ENCODE measurements at regions not wholly inside any gene's neighbourhood (a gene's known extent, or its start where the extent isn't known, plus 50 kb on each side); places are given as distances from the start of the nearest gene placed in this dataset.

DNA sequence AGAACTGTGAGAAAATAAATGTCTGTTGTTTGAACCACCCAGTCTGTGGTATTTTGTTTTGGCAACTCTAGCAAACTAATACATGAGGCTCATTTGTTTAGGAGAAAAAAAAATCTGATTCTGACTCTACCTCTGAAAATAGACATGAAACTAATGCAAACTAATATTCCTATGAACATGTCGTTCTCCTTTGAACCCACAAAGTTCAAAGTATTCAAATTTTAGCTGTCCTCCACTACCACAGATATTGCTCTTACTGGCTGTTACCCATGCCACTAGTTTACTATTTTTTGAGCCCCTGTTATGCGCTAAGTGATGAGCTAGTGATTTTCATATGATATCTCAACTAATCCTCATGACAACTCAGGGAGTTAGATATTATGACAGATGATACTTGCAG is 58.8 kb upstream of the ZNF804B start:
- Histone ChIP-seq H3K27me3 (ENCODE audit: control insufficient read depth, insufficient read depth, low read length) (no peaks in the 10 kb centered on the region), H3K4me1 (ENCODE audit: control insufficient read depth, insufficient read depth, low read length) (peaks cover under 1% of the 10 kb centered on the region; the same call in 1 of the 2 replicates), H3K9me3 (ENCODE audit: control insufficient read depth, insufficient read depth, low read depth, low read length) (no peaks in the 10 kb centered on the region)

DNA sequence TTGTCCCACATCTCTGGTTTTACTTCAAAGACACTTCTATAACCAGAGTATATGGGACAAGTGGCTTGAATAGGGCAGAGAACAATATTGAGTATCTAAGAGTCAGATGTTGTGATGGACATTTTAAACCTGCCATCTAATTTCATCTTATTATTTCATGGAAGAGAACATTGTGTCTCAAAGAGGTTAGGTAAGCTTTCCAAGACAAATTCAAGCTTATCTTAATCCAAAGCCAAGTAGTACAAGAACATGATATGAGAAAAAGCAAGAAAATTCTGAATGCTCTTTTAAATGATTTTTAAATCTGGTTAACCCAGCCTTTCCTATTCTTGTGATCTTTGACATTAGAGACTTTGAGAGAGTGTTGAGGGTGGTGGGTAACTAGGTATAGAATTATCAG is 65.3 kb upstream of the ZNF804B start:
- H3K36me3 ChIP-seq (ENCODE audit: control insufficient read depth, insufficient read depth, low read length) = no peaks in the 10 kb centered on the region
- peaks cover 9% of the 10 kb centered on the region; the same call in 1 of the 2 replicates for H3K4me1 ChIP-seq (ENCODE audit: control insufficient read depth, insufficient read depth, low read length)
- no peak overlapping the region for H3K27ac ChIP-seq (ENCODE audit: low read depth, low read length)
- no peak overlapping the region for H3K9ac ChIP-seq (ENCODE audit: low read length)
- H3K27me3 ChIP-seq (ENCODE audit: control insufficient read depth, insufficient read depth, low read length) = no peaks in the 10 kb centered on the region
- no peaks in the 10 kb centered on the region for H3K9me3 ChIP-seq (ENCODE audit: control insufficient read depth, insufficient read depth, low read depth, low read length)
- no peak overlapping the region for H3K4me3 ChIP-seq (ENCODE audit: low read depth, low read length)

More for the DNA sequence above, 58.8 kb upstream of the ZNF804B start:
- Histone ChIP-seq H3K9ac (ENCODE audit: low read length) (no peak overlapping the region), H3K27ac (ENCODE audit: low read depth, low read length) (no peak overlapping the region), H3K4me3 (ENCODE audit: low read depth, low read length) (no peak overlapping the region), H3K36me3 (ENCODE audit: control insufficient read depth, insufficient read depth, low read length) (no peaks in the 10 kb centered on the region)

DNA sequence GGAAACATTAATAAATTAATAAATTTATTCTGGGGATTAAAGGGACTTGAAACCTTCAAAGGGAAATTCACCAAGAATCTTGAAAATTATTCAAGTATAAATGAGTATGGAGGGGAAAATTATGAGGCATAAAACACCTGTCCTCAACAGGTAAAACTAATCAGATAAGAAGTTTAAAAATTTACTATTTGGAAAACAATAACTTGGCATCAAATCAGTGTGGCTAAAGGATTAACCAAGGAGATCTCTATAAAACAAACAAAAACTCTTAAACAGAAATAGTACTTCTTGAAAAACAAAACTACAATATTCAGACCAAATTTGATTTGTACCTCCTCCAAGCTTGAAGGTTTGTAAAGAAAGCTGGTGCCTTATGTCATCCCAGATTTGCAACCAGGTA is 66.4 kb upstream of the ZNF804B start:
- no peaks in the 10 kb centered on the region for H3K36me3 ChIP-seq (ENCODE audit: control insufficient read depth, insufficient read depth, low read length)
- H3K9me3 ChIP-seq (ENCODE audit: control insufficient read depth, insufficient read depth, low read depth, low read length) = no peaks in the 10 kb centered on the region
- no peak overlapping the region for H3K27ac ChIP-seq (ENCODE audit: low read depth, low read length)
- peaks cover 9% of the 10 kb centered on the region; the same call in 1 of the 2 replicates for H3K4me1 ChIP-seq (ENCODE audit: control insufficient read depth, insufficient read depth, low read length)
- no peak overlapping the region for H3K9ac ChIP-seq (ENCODE audit: low read length)
- H3K27me3 ChIP-seq (ENCODE audit: control insufficient read depth, insufficient read depth, low read length) = no peaks in the 10 kb centered on the region
- no peak overlapping the region for H3K4me3 ChIP-seq (ENCODE audit: low read depth, low read length)

DNA sequence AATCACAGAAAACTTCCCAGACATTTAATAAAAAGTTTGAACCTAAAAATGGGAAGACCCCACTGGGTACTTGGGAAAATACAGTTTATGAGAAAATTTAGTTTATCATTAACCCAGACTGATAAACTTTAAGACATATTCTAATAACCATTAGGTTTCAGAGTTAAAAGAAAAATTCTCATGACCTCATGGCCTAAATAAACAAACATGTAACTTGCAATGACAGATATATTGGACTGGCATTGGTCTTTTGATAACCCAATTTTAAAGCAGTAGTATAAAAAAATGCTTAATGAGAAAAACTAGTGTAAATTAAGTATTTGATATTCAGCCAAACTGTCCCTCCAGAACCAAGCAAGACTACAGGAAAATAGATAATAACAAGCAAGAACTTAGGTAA is 67.0 kb upstream of the ZNF804B start:
- no peak overlapping the region for H3K9ac ChIP-seq (ENCODE audit: low read length)
- H3K36me3 ChIP-seq (ENCODE audit: control insufficient read depth, insufficient read depth, low read length) = no peaks in the 10 kb centered on the region
- H3K4me1 ChIP-seq (ENCODE audit: control insufficient read depth, insufficient read depth, low read length) = peaks cover 9% of the 10 kb centered on the region; the same call in 1 of the 2 replicates
- no peak overlapping the region for H3K27ac ChIP-seq (ENCODE audit: low read depth, low read length)
- H3K9me3 ChIP-seq (ENCODE audit: control insufficient read depth, insufficient read depth, low read depth, low read length) = no peaks in the 10 kb centered on the region
- no peaks in the 10 kb centered on the region for H3K27me3 ChIP-seq (ENCODE audit: control insufficient read depth, insufficient read depth, low read length)
- no peak overlapping the region for H3K4me3 ChIP-seq (ENCODE audit: low read depth, low read length)

DNA sequence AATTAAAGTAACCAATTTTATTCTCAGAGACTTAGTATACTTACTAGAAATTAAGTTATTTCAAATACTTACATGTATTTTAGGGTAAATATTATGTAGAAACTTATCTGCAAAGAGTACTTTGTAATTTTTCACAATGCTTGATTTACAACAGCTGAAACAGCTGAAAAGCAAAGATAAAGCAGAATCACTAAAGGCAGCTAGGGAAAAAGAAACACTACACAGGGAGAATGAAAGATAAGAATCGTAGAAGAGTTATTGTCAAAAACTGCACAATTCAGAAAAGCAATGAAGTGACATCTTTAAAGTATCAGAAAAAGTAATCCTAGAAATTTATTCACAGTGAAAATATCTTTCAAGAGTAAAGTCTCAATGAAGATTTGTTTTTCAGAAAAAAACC is 69.7 kb upstream of the ZNF804B start:
- Histone ChIP-seq H3K9ac (ENCODE audit: low read length) (no peak overlapping the region), H3K36me3 (ENCODE audit: control insufficient read depth, insufficient read depth, low read length) (no peaks in the 10 kb centered on the region), H3K4me1 (ENCODE audit: control insufficient read depth, insufficient read depth, low read length) (peaks cover 6% of the 10 kb centered on the region; the same call in 1 of the 2 replicates), H3K27me3 (ENCODE audit: control insufficient read depth, insufficient read depth, low read length) (no peaks in the 10 kb centered on the region), H3K27ac (ENCODE audit: low read depth, low read length) (no peak overlapping the region), H3K4me3 (ENCODE audit: low read depth, low read length) (no peak overlapping the region), H3K9me3 (ENCODE audit: control insufficient read depth, insufficient read depth, low read depth, low read length) (no peaks in the 10 kb centered on the region)

DNA sequence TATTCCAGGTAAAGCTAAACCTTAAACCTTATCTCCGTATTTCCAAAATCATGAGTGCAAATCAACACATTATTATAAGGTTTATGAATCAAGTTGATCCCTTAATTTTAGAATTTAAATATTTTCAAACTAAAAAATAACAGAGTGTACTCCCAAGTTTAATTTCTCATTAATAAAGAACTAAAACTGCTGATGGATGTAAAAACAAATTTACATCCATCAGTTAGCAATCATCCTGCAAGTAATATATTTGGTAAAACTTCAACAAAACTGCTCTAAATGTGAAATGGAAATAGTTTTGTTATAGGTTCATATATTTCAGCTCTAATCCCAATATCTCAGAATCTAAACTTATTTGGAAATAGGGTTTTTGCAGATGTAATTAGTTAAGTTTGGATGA is 71.3 kb upstream of the ZNF804B start:
- H3K9me3 ChIP-seq (ENCODE audit: control insufficient read depth, insufficient read depth, low read depth, low read length) = no peaks in the 10 kb centered on the region

DNA sequence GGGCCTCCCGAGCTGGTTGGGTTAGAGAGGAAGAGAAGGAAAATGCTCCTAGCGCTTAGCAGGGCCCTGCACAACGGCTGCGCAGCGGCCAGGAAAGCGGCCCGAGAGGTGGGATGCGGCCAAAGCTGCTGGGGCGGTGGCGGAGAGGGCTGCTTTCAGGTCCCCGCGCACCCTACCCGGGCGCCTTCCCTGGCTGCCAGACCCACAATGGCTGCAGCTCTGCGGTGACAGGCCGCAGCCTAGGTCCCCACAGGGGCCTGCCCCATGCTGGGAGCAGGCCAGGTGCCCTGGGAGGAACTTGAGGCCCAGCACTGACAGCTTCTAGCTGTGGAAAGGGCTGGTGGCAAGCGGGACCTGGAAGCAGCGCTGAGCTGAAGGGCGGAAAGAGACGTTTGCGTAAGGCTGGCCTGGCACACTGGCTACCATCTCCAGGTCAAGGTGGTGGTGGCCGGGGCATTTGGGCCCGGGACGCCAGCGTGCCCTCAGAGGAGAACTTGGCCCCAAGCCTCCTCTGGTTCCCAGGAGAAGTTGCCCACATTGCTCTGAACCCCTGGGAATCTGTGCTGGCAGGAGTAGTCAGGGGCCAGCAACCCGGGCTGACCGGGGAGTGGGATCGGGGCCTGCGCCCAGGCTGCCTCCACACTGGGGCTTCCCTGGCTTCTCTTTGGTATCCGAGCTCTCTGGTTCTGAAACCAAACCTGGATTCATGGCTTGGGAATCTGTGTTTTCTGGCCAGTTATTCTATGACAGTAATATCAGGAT is 72.9 kb upstream of the ZNF804B start:
- Histone ChIP-seq H3K9ac (ENCODE audit: low read length) (no peak overlapping the region), H3K36me3 (ENCODE audit: control insufficient read depth, insufficient read depth, low read length) (no peaks in the 10 kb centered on the region), H3K27ac (ENCODE audit: low read depth, low read length) (no peak overlapping the region), H3K9me3 (ENCODE audit: control insufficient read depth, insufficient read depth, low read depth, low read length) (no peaks in the 10 kb centered on the region), H3K27me3 (ENCODE audit: control insufficient read depth, insufficient read depth, low read length) (no peaks in the 10 kb centered on the region), H3K4me1 (ENCODE audit: control insufficient read depth, insufficient read depth, low read length) (peaks cover 5% of the 10 kb centered on the region; the same call in 1 of the 2 replicates), H3K4me3 (ENCODE audit: low read depth, low read length) (no peak overlapping the region)

More for the DNA sequence above, 71.3 kb upstream of the ZNF804B start:
- no peaks in the 10 kb centered on the region for H3K27me3 ChIP-seq (ENCODE audit: control insufficient read depth, insufficient read depth, low read length)
- H3K4me3 ChIP-seq (ENCODE audit: low read depth, low read length) = no peak overlapping the region
- no peak overlapping the region for H3K27ac ChIP-seq (ENCODE audit: low read depth, low read length)
- H3K4me1 ChIP-seq (ENCODE audit: control insufficient read depth, insufficient read depth, low read length) = peaks cover 6% of the 10 kb centered on the region; the same call in 1 of the 2 replicates
- H3K9ac ChIP-seq (ENCODE audit: low read length) = no peak overlapping the region
- H3K36me3 ChIP-seq (ENCODE audit: control insufficient read depth, insufficient read depth, low read length) = no peaks in the 10 kb centered on the region

DNA sequence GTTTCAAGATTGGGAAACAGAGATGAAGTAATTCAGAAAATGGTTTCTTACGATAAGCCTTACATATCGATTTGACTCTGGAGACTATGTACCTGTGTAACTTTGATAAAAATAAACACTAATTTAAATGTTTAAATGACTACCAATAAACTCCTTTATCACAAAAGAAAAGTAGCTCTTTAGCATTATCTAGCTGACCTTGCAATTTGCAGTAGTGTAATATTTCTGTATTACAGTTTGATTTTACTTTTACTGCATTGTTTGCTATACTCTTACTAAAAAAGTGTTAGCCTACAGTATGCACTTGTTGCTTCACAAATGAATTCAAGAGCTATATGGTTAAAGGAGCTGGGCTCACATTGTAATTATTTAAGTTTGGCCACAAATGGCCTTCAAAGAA is 77.8 kb upstream of the ZNF804B start:
- no peak overlapping the region for H3K9ac ChIP-seq (ENCODE audit: low read length)
- H3K27ac ChIP-seq (ENCODE audit: low read depth, low read length) = no peak overlapping the region
- H3K4me3 ChIP-seq (ENCODE audit: low read depth, low read length) = no peak overlapping the region
- no peaks in the 10 kb centered on the region for H3K27me3 ChIP-seq (ENCODE audit: control insufficient read depth, insufficient read depth, low read length)
- no peaks in the 10 kb centered on the region for H3K36me3 ChIP-seq (ENCODE audit: control insufficient read depth, insufficient read depth, low read length)
- H3K4me1 ChIP-seq (ENCODE audit: control insufficient read depth, insufficient read depth, low read length) = no peaks in the 10 kb centered on the region
- H3K9me3 ChIP-seq (ENCODE audit: control insufficient read depth, insufficient read depth, low read depth, low read length) = no peaks in the 10 kb centered on the region

DNA sequence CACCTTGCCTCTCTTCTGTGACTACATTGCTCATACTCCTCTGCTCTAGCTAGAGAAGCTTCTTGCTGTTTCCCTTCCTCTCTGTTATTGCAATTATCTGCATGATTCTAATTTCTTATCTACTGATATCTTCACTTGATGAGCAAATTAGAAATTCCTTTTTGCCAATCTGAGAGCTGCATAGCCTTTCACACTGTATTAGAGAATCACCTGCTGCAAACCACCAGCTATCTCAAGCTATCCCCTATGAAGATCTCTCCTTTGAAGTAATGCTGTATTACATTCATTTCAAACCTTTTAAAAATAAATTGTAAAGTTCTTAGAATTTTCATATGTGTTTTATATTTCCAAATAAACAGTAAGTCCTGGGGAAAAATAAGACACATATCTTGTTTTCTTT is 89.0 kb upstream of the ZNF804B start:
- Histone ChIP-seq H3K27me3 (ENCODE audit: control insufficient read depth, insufficient read depth, low read length) (no peaks in the 10 kb centered on the region), H3K36me3 (ENCODE audit: control insufficient read depth, insufficient read depth, low read length) (no peaks in the 10 kb centered on the region), H3K4me3 (ENCODE audit: low read depth, low read length) (no peak overlapping the region), H3K4me1 (ENCODE audit: control insufficient read depth, insufficient read depth, low read length) (peaks cover 28% of the 10 kb centered on the region), H3K9ac (ENCODE audit: low read length) (no peak overlapping the region), H3K27ac (ENCODE audit: low read depth, low read length) (no peak overlapping the region), H3K9me3 (ENCODE audit: control insufficient read depth, insufficient read depth, low read depth, low read length) (no peaks in the 10 kb centered on the region)

DNA sequence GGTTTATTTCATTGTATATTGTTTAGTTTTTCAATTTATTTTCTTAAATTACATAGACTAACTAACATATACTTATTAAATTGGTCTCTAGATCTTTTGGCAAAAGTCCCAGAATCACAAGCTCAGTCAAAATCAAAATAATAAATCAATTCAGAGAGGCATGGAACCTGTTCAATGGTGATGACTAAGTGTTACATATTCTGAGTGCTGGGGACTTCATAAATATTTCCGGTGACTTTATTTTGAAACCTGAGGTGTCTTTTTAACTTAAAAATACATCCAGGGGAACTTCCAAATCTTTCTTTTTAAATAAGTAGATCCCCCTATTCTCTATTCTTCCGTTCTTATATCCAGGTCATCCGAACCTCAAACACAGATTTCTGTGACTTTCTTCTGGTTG is 89.6 kb upstream of the ZNF804B start:
- Histone ChIP-seq H3K36me3 (ENCODE audit: control insufficient read depth, insufficient read depth, low read length) (no peaks in the 10 kb centered on the region), H3K4me1 (ENCODE audit: control insufficient read depth, insufficient read depth, low read length) (peaks cover 34% of the 10 kb centered on the region), H3K27me3 (ENCODE audit: control insufficient read depth, insufficient read depth, low read length) (no peaks in the 10 kb centered on the region), H3K27ac (ENCODE audit: low read depth, low read length) (no peak overlapping the region), H3K9ac (ENCODE audit: low read length) (no peak overlapping the region), H3K9me3 (ENCODE audit: control insufficient read depth, insufficient read depth, low read depth, low read length) (no peaks in the 10 kb centered on the region), H3K4me3 (ENCODE audit: low read depth, low read length) (no peak overlapping the region)

DNA sequence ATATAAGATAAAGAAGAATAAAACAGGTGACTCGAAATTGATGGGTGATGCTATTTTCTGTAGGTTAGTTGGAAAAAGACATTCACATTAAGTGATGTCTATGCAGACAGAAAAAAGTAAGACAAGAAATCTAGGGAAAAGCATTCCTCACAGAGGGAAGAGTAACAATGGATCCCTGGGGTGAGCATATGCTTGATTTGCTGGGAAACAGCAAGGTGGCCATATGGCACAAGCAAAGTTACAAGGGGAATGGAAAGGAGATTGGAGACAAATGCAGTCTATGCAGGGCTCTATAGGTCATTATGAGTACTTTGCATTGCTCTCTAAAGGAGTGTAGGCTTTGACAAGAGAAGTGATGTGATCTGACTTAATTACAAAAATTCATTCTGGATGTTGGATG is 90.9 kb upstream of the ZNF804B start:
- Histone ChIP-seq H3K9me3 (ENCODE audit: control insufficient read depth, insufficient read depth, low read depth, low read length) (no peaks in the 10 kb centered on the region), H3K4me3 (ENCODE audit: low read depth, low read length) (no peak overlapping the region), H3K36me3 (ENCODE audit: control insufficient read depth, insufficient read depth, low read length) (no peaks in the 10 kb centered on the region), H3K27ac (ENCODE audit: low read depth, low read length) (no peak overlapping the region), H3K4me1 (ENCODE audit: control insufficient read depth, insufficient read depth, low read length) (peaks cover 41% of the 10 kb centered on the region), H3K9ac (ENCODE audit: low read length) (no peak overlapping the region), H3K27me3 (ENCODE audit: control insufficient read depth, insufficient read depth, low read length) (no peaks in the 10 kb centered on the region)
